NAMALWA (cell line): ENCODE measurements at regions not wholly inside any gene's neighbourhood (a gene's known extent, or its start where the extent isn't known, plus 50 kb on each side); places are given as distances from the start of the nearest gene placed in this dataset.
A peak's percentile ranks its signal among the peaks of the same experiment; 100 is the strongest.
"Not testable (repeated sequence)": the region's sequence is repeated elsewhere in the genome, so short reads cannot be mapped to it uniquely, and the experiment has no call there.

Source experiments
- DNase-seq: peaks from one replicate; pipeline ENCODE4 v3.0.0-alpha.2; 2015; ENCODE audit warnings: low spot score

- DNase-seq, result not testable (repeated sequence)
Observed at GRCh38 chr1:121052081-121052660, 132.0 kb downstream of the FAM72B start.

GRCh38 chr1:121054928-121055327, 129.2 kb downstream of the FAM72B start:
- not testable (repeated sequence) for DNase-seq

- DNase-seq, result not testable (repeated sequence)
Observed at GRCh38 chr1:121066925-121067324, 117.2 kb downstream of the FAM72B start.

GRCh38 chr1:121068738-121069499, 115.2 kb downstream of the FAM72B start:
- DNase-seq, result not testable (repeated sequence)

GRCh38 chr1:121073852-121074251, 110.3 kb downstream of the FAM72B start:
- DNase-seq, result not testable (repeated sequence)

GRCh38 chr1:121075254-121075805, 108.8 kb downstream of the FAM72B start:
- not testable (repeated sequence) for DNase-seq

GRCh38 chr1:121076674-121077073, 107.5 kb downstream of the FAM72B start:
- DNase-seq, result not testable (repeated sequence)

GRCh38 chr1:121079655-121080054, 104.5 kb downstream of the FAM72B start:
- not testable (repeated sequence) for DNase-seq

- DNase-seq, result not testable (repeated sequence)
Observed at GRCh38 chr1:121080197-121080903, 103.8 kb downstream of the FAM72B start.

- not testable (repeated sequence) for DNase-seq
Observed at GRCh38 chr1:121080904-121081264, 103.3 kb downstream of the FAM72B start.

GRCh38 chr1:121081625-121082199, 102.4 kb downstream of the FAM72B start:
- not testable (repeated sequence) for DNase-seq

- not testable (repeated sequence) for DNase-seq
Observed at GRCh38 chr1:121082995-121083394, 101.1 kb downstream of the FAM72B start.

- DNase-seq, result not testable (repeated sequence)
Observed at GRCh38 chr1:121086249-121086648, 97.9 kb downstream of the FAM72B start.

- not testable (repeated sequence) for DNase-seq
Observed at GRCh38 chr1:121087221-121087620, 96.9 kb downstream of the FAM72B start.

GRCh38 chr1:121088568-121088967, 95.6 kb downstream of the FAM72B start:
- not testable (repeated sequence) for DNase-seq

- not testable (repeated sequence) for DNase-seq
Observed at GRCh38 chr1:121092329-121092968, 91.7 kb downstream of the FAM72B start.

- DNase-seq, result not testable (repeated sequence)
Observed at GRCh38 chr1:121095014-121095413, 89.1 kb downstream of the FAM72B start.

- DNase-seq, result peak; percentile 77
Observed at GRCh38 chr1:121097127-121097866, 86.8 kb downstream of the FAM72B start.

GRCh38 chr1:121097867-121098215, 86.3 kb downstream of the FAM72B start:
- not testable (repeated sequence) for DNase-seq

- not testable (repeated sequence) for DNase-seq
Observed at GRCh38 chr1:121109025-121109424, 75.1 kb downstream of the FAM72B start.
